ENCODE measurements at regions not wholly inside any gene's neighbourhood (a gene's known extent, or its start where the extent isn't known, plus 50 kb on each side); places are given as distances from the start of the nearest gene placed in this dataset.
"Not testable (repeated sequence)": the region's sequence is repeated elsewhere in the genome, so short reads cannot be mapped to it uniquely, and the experiment has no call there.

GRCh38 chr4:162852642-162853041, 314.0 kb downstream of the NAF1 start:
- H3K4me3 ChIP-seq (ENCODE audit: low read length) = no peak overlapping the region
- DNase-seq (ENCODE audit: low read depth) = no peak
- no peak for TF ChIP-seq CTCF (conservative IDR thresholded peaks at IDR 0.05; ENCODE audit: low read length)

GRCh38 chr4:162851241-162851758, 315.4 kb downstream of the NAF1 start:
- DNase-seq (ENCODE audit: low read depth); H3K4me3 ChIP-seq (ENCODE audit: low read length): not testable (repeated sequence)

- DNase-seq (ENCODE audit: low read depth) = no peak
- no peak overlapping the region for H3K4me3 ChIP-seq (ENCODE audit: low read length)
- TF ChIP-seq CTCF (conservative IDR thresholded peaks at IDR 0.05; ENCODE audit: low read length) = no peak
These were observed 316.8 kb downstream of the NAF1 start for GRCh38 chr4:162849937-162850336.

- TF ChIP-seq CTCF (conservative IDR thresholded peaks at IDR 0.05; ENCODE audit: low read length) = no peak
- DNase-seq (ENCODE audit: low read depth) = no peak
- no peak overlapping the region for H3K4me3 ChIP-seq (ENCODE audit: low read length)
These were observed 318.6 kb downstream of the NAF1 start for GRCh38 chr4:162847945-162848549.

GRCh38 chr4:162841753-162842152, 324.9 kb downstream of the NAF1 start:
- H3K4me3 ChIP-seq (ENCODE audit: low read length) = no peak overlapping the region
- no peak for DNase-seq (ENCODE audit: low read depth)
- no peak for TF ChIP-seq CTCF (conservative IDR thresholded peaks at IDR 0.05; ENCODE audit: low read length)

GRCh38 chr4:162839814-162840213, 326.9 kb downstream of the NAF1 start:
- H3K4me3 ChIP-seq (ENCODE audit: low read length) = no peak overlapping the region
- no peak for DNase-seq (ENCODE audit: low read depth)
- no peak for TF ChIP-seq CTCF (conservative IDR thresholded peaks at IDR 0.05; ENCODE audit: low read length)

- no peak overlapping the region for H3K4me3 ChIP-seq (ENCODE audit: low read length)
- TF ChIP-seq CTCF (conservative IDR thresholded peaks at IDR 0.05; ENCODE audit: low read length) = no peak
- no peak for DNase-seq (ENCODE audit: low read depth)
These were observed 328.0 kb downstream of the NAF1 start for GRCh38 chr4:162838671-162839070.
